ENCODE measurements at regions not wholly inside any gene's neighbourhood (a gene's known extent, or its start where the extent isn't known, plus 50 kb on each side); places are given as distances from the start of the nearest gene placed in this dataset.

GRCh38 chr9:3708751-3709150, 182.9 kb upstream of the RFX3 start:
- H3K4me1 Mint-ChIP-seq (ENCODE audit: unreplicated experiment): no peaks in the 10 kb centered on the region
- H3K27me3 Mint-ChIP-seq (ENCODE audit: unreplicated experiment): no peaks in the 10 kb centered on the region
- H3K9me3 Mint-ChIP-seq (ENCODE audit: unreplicated experiment): no peaks in the 10 kb centered on the region
- no peak for DNase-seq (ENCODE audit: low spot score)
- no peaks in the 10 kb centered on the region for H3K36me3 Mint-ChIP-seq (ENCODE audit: low read depth, unreplicated experiment)
- TF ChIP-seq CTCF (IDR thresholded peaks at IDR 0.05; ENCODE audit: unreplicated experiment): no peak
- H3K4me3 Mint-ChIP-seq (ENCODE audit: unreplicated experiment): no peak overlapping the region
- H3K27ac Mint-ChIP-seq (ENCODE audit: unreplicated experiment): no peak overlapping the region

DNA sequence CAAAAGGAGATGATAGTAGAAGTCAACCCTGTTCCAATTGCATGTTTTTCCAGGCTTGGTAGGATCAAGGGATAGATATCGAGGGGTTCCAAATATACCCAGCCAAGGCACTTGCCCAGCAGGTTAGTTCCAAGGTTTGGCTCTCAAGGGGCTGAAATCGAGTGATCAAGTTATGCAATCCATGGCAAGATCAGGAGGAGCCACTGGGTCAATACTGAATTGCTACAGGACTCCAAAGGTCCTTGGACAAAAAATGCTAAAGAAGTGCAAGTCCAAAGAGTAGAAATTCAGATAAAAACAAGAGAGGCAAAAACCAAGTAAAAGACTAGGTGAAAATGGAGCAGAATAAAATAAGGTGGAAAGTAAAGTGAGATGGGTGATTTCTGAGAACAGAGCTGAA, 179.1 kb upstream of the RFX3 start:
- Mint-ChIP-seq H3K27ac (ENCODE audit: unreplicated experiment) (no peak overlapping the region), H3K4me1 (ENCODE audit: unreplicated experiment) (no peaks in the 10 kb centered on the region), H3K36me3 (ENCODE audit: low read depth, unreplicated experiment) (no peaks in the 10 kb centered on the region), H3K4me3 (ENCODE audit: unreplicated experiment) (no peak overlapping the region), H3K9me3 (ENCODE audit: unreplicated experiment) (no peaks in the 10 kb centered on the region), H3K27me3 (ENCODE audit: unreplicated experiment) (peaks cover 2% of the 10 kb centered on the region)
- no peak for DNase-seq (ENCODE audit: low spot score)
- TF ChIP-seq CTCF (IDR thresholded peaks at IDR 0.05; ENCODE audit: unreplicated experiment): no peak

DNA sequence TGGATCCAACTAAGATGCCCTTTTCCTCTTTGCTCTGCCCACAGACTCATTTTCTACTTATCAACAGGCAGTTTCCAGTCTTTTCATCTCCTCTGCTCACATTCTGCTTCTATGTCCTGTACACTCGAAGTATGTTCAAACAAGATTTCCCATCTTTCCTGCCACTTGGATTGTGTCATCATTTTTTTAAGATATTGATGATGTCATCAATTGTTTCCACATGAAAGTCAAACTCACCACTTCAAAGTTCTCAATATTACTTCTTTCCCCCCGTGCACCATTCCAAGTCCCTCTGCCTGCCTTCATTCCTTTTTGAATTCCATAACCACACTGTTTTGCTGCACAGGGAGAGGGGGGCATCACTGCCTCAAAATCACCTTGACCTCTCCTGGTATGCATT, 175.0 kb upstream of the RFX3 start:
- Mint-ChIP-seq H3K27me3 (ENCODE audit: unreplicated experiment) (peaks cover 2% of the 10 kb centered on the region), H3K4me3 (ENCODE audit: unreplicated experiment) (no peak overlapping the region), H3K9me3 (ENCODE audit: unreplicated experiment) (no peaks in the 10 kb centered on the region), H3K36me3 (ENCODE audit: low read depth, unreplicated experiment) (no peaks in the 10 kb centered on the region), H3K27ac (ENCODE audit: unreplicated experiment) (no peak overlapping the region), H3K4me1 (ENCODE audit: unreplicated experiment) (peaks cover 15% of the 10 kb centered on the region)
- DNase-seq (ENCODE audit: low spot score): no peak
- no peak for TF ChIP-seq CTCF (IDR thresholded peaks at IDR 0.05; ENCODE audit: unreplicated experiment)

- no peak for TF ChIP-seq CTCF (IDR thresholded peaks at IDR 0.05; ENCODE audit: unreplicated experiment)
- H3K36me3 Mint-ChIP-seq (ENCODE audit: low read depth, unreplicated experiment): no peaks in the 10 kb centered on the region
- DNase-seq (ENCODE audit: low spot score): no peak
Observed at GRCh38 chr9:3699883-3700282, 174.1 kb upstream of the RFX3 start.

GRCh38 chr9:3698531-3698930, 172.7 kb upstream of the RFX3 start:
- H3K9me3 Mint-ChIP-seq (ENCODE audit: unreplicated experiment): no peaks in the 10 kb centered on the region
- no peak for TF ChIP-seq CTCF (IDR thresholded peaks at IDR 0.05; ENCODE audit: unreplicated experiment)
- H3K4me1 Mint-ChIP-seq (ENCODE audit: unreplicated experiment): peaks cover 17% of the 10 kb centered on the region
- H3K27me3 Mint-ChIP-seq (ENCODE audit: unreplicated experiment): peaks cover 2% of the 10 kb centered on the region
- no peak overlapping the region for H3K27ac Mint-ChIP-seq (ENCODE audit: unreplicated experiment)
- no peaks in the 10 kb centered on the region for H3K36me3 Mint-ChIP-seq (ENCODE audit: low read depth, unreplicated experiment)
- no peak overlapping the region for H3K4me3 Mint-ChIP-seq (ENCODE audit: unreplicated experiment)
- no peak for DNase-seq (ENCODE audit: low spot score)

More at GRCh38 chr9:3699883-3700282, 174.1 kb upstream of the RFX3 start:
- Mint-ChIP-seq H3K4me1 (ENCODE audit: unreplicated experiment) (peaks cover 17% of the 10 kb centered on the region), H3K27me3 (ENCODE audit: unreplicated experiment) (peaks cover 2% of the 10 kb centered on the region), H3K27ac (ENCODE audit: unreplicated experiment) (no peak overlapping the region), H3K9me3 (ENCODE audit: unreplicated experiment) (no peaks in the 10 kb centered on the region), H3K4me3 (ENCODE audit: unreplicated experiment) (no peak overlapping the region)

Data from endothelial cell (in vitro differentiated cells).